ENCODE measurements at regions not wholly inside any gene's neighbourhood (a gene's known extent, or its start where the extent isn't known, plus 50 kb on each side); places are given as distances from the start of the nearest gene placed in this dataset.

DNA sequence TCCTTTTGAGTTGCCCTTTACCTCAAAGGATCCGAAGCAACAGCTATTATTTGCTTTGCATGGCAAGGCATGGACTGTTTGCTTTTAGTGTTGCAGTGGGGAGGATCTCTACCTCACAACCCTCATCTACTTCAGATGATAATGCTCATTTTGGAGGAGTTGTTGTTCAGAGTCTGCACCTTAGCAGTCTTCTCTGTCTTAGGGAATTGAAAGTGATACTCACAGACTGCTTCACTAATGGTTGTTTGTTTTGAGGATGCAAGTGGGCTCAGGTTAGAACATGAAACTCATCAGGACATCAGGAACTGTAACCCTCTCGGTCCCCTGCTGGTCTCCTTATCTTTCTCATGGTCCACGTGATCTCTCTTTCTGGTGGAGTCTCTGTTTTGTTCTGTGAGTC, 172.9 kb upstream of the ANKH start:
- no peak overlapping the region for H3K4me3 ChIP-seq
- H3K27me3 ChIP-seq (replicated peaks; ENCODE audit: insufficient read depth) = peaks cover 46% of the 10 kb centered on the region
- no peaks in the 10 kb centered on the region for H3K9me2 ChIP-seq (ENCODE audit: insufficient read depth)
- 12 to 22% methylated on average over 3 of the region's 3 CpGs for WGBS, 2 experiments (ENCODE audit: low coverage in 1 of 2, low lambda C conversion rate in 2 of 2, missing lambda C conversion rate in 2 of 2)
- H3F3A ChIP-seq (ENCODE audit: insufficient read depth) = no peaks in the 10 kb centered on the region
- in situ Hi-C loops (cut with MboI) = no loop called here
- H3K79me2 ChIP-seq (ENCODE audit: insufficient read depth) = no peaks in the 10 kb centered on the region
- H3K4me2 ChIP-seq (ENCODE audit: unreplicated experiment) = no peak overlapping the region
- H3K9ac ChIP-seq = no peak overlapping the region
- no peak overlapping the region for H2AFZ ChIP-seq
- no peak overlapping the region for H3K27ac ChIP-seq
- no peaks in the 10 kb centered on the region for H3K9me3 ChIP-seq (ENCODE audit: low read depth)
- DNase-seq = no peak
- no peak for TF ChIP-seq EZH2phosphoT487 (IDR thresholded peaks at IDR 0.05; ENCODE audit: insufficient read depth, low read depth)
- TF ChIP-seq EZH2 (IDR thresholded peaks at IDR 0.05; ENCODE audit: insufficient read depth, poor library complexity, severe bottlenecking) = no peak
- no peaks in the 10 kb centered on the region for H3K4me1 ChIP-seq (ENCODE audit: insufficient read depth)
- no peaks in the 10 kb centered on the region for H4K20me1 ChIP-seq (ENCODE audit: insufficient read depth)
- H3K36me3 ChIP-seq (ENCODE audit: low read depth) = no peaks in the 10 kb centered on the region

DNA sequence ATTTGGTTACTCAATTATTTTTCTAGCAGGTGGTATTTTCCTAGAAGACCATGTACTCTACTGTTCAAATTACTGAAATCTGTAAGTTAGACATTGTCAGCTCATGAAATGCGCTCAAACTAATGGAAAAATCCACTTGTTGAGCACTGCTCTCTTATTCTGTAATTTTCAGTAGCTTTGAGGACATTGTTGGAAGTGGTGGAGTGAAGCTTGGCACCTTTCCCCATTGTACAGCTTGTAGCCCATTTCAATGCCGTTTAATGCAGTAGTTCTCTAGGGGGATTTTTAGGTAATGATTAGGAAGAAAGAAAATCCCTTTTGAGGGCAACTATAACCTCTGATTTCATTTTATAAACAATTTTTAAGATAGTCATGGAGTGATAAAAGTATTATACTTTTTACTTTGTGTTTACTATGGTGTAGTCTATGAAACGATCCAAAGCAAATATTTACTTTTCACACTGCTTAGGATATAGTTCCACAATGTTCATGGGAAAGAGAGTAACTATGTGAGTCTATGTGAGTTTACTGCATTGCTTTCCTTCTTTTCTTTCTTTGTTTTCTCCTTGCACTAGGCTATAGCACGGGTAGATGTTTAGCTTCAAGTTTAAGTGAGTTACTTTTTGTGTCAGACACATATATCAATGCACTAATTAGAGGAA, 165.8 kb upstream of the ANKH start:
- no peaks in the 10 kb centered on the region for H3K36me3 ChIP-seq (ENCODE audit: low read depth)
- TF ChIP-seq EZH2phosphoT487 (IDR thresholded peaks at IDR 0.05; ENCODE audit: insufficient read depth, low read depth) (no peak), EZH2 (IDR thresholded peaks at IDR 0.05; ENCODE audit: insufficient read depth, poor library complexity, severe bottlenecking) (no peak)
- peaks cover 47% of the 10 kb centered on the region for H3K27me3 ChIP-seq (replicated peaks; ENCODE audit: insufficient read depth)
- no peak overlapping the region for H2AFZ ChIP-seq
- H3K27ac ChIP-seq = no peak overlapping the region
- no peaks in the 10 kb centered on the region for H3K4me1 ChIP-seq (ENCODE audit: insufficient read depth)
- H3K9me2 ChIP-seq (ENCODE audit: insufficient read depth) = no peaks in the 10 kb centered on the region
- no peaks in the 10 kb centered on the region for H3K79me2 ChIP-seq (ENCODE audit: insufficient read depth)
- H3K4me3 ChIP-seq = no peak overlapping the region
- H3K9me3 ChIP-seq (ENCODE audit: low read depth) = no peaks in the 10 kb centered on the region
- H3K9ac ChIP-seq = no peak overlapping the region
- no peaks in the 10 kb centered on the region for H3F3A ChIP-seq (ENCODE audit: insufficient read depth)
- no peak for DNase-seq
- 28 to 34% methylated on average over 4 of the region's 4 CpGs for WGBS, 2 experiments (ENCODE audit: low coverage in 1 of 2, low lambda C conversion rate in 2 of 2, missing lambda C conversion rate in 2 of 2)
- H3K4me2 ChIP-seq (ENCODE audit: unreplicated experiment) = no peak overlapping the region
- H4K20me1 ChIP-seq (ENCODE audit: insufficient read depth) = no peaks in the 10 kb centered on the region
- in situ Hi-C loops (cut with MboI) = no loop called here

DNA sequence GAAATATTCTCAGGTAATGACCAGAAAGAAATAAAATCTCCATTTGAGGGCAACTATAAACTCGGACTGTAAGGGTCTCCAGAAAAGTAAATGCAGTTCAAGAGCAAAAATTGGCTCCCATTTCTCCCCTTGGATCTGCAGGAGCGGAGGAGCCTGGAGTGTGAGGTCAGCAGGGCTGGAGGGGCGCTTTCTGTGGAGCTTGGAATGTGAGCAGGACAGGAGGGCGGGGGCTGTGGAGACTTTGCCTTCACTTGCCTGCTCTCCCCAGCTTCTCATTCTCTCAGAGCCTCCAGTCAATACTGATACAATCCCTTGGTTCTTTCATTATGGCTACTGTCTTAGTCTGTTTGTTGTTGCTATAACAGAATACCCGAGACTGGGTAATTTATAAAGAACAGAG, 162.8 kb upstream of the ANKH start:
- Histone ChIP-seq H3K4me1 (ENCODE audit: insufficient read depth) (no peaks in the 10 kb centered on the region), H3K27ac (no peak overlapping the region), H3K9me3 (ENCODE audit: low read depth) (no peaks in the 10 kb centered on the region), H3F3A (ENCODE audit: insufficient read depth) (no peaks in the 10 kb centered on the region), H3K9me2 (ENCODE audit: insufficient read depth) (no peaks in the 10 kb centered on the region), H3K4me3 (no peak overlapping the region), H4K20me1 (ENCODE audit: insufficient read depth) (no peaks in the 10 kb centered on the region), H3K4me2 (ENCODE audit: unreplicated experiment) (no peak overlapping the region), H2AFZ (no peak overlapping the region), H3K9ac (no peak overlapping the region), H3K27me3 (replicated peaks; ENCODE audit: insufficient read depth) (peaks cover 45% of the 10 kb centered on the region), H3K79me2 (ENCODE audit: insufficient read depth) (no peaks in the 10 kb centered on the region), H3K36me3 (ENCODE audit: low read depth) (no peaks in the 10 kb centered on the region)
- in situ Hi-C loops (cut with MboI) = no loop called here
- no peak for TF ChIP-seq EZH2 (IDR thresholded peaks at IDR 0.05; ENCODE audit: insufficient read depth, poor library complexity, severe bottlenecking)
- no peak for TF ChIP-seq EZH2phosphoT487 (IDR thresholded peaks at IDR 0.05; ENCODE audit: insufficient read depth, low read depth)
- no peak for DNase-seq
- WGBS, 2 experiments (ENCODE audit: low coverage in 1 of 2, low lambda C conversion rate in 2 of 2, missing lambda C conversion rate in 2 of 2) = 32 to 41% methylated on average over 5 of the region's 5 CpGs

DNA sequence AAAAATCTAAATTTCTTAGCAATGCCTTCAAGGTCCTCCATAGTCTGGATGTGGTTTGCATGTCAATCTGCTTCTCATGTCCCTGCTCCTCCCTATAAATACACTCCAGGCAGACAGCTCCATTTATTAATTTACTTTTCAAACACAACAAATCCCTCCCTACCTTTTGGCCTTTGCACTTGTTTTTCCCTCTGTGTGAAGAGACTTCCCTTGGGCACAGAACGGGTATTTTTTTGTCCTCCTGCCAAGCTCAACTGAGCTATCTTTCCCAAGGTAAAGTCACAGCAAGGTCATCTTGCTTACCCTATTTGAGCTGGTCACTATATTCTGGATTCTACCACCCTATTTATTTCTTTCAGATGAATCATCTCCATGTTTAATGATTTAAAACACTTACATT, 159.6 kb upstream of the ANKH start:
- 4 to 10% methylated on average over 1 of the region's 1 CpG for WGBS, 2 experiments (ENCODE audit: low coverage in 1 of 2, low lambda C conversion rate in 2 of 2, missing lambda C conversion rate in 2 of 2)

DNA sequence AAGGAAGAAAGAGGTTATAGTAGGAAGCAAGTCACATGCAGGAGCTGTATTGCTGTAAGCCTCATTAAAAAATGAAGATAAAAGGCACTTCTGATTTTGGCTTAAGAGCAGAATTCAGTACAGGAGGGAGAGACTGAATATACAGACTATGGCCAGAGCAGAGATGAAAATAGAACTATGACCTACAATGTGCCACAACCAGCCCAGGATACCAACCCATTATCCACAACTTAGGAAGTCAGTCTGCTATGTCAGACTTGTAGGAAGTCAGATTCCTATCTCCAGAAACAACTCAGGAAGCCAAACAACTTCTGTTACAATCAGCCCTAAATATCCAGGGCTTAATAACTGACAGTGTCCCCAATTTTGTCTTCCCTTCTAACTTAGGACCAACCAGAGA, 156.2 kb upstream of the ANKH start:
- no peak for DNase-seq
- Histone ChIP-seq H3K9me2 (ENCODE audit: insufficient read depth) (no peaks in the 10 kb centered on the region), H3K79me2 (ENCODE audit: insufficient read depth) (no peaks in the 10 kb centered on the region), H3K36me3 (ENCODE audit: low read depth) (no peaks in the 10 kb centered on the region), H4K20me1 (ENCODE audit: insufficient read depth) (no peaks in the 10 kb centered on the region), H3K4me1 (ENCODE audit: insufficient read depth) (peaks cover 28% of the 10 kb centered on the region), H3K9ac (no peak overlapping the region), H3K27ac (no peak overlapping the region), H3K4me2 (ENCODE audit: unreplicated experiment) (no peak overlapping the region), H3K4me3 (no peak overlapping the region), H3F3A (ENCODE audit: insufficient read depth) (peaks cover 20% of the 10 kb centered on the region), H3K27me3 (replicated peaks; ENCODE audit: insufficient read depth) (peaks cover 20% of the 10 kb centered on the region; the same call in 1 of the 2 replicates), H2AFZ (no peak overlapping the region), H3K9me3 (ENCODE audit: low read depth) (no peaks in the 10 kb centered on the region)
- in situ Hi-C loops (cut with MboI) = no loop called here
- TF ChIP-seq EZH2 (IDR thresholded peaks at IDR 0.05; ENCODE audit: insufficient read depth, poor library complexity, severe bottlenecking) = no peak
- no peak for TF ChIP-seq EZH2phosphoT487 (IDR thresholded peaks at IDR 0.05; ENCODE audit: insufficient read depth, low read depth)

More for the DNA sequence above, 159.6 kb upstream of the ANKH start:
- no peak for TF ChIP-seq EZH2phosphoT487 (IDR thresholded peaks at IDR 0.05; ENCODE audit: insufficient read depth, low read depth)
- H3K9ac ChIP-seq = no peak overlapping the region
- H3K79me2 ChIP-seq (ENCODE audit: insufficient read depth) = no peaks in the 10 kb centered on the region
- in situ Hi-C loops (cut with MboI) = no loop called here
- DNase-seq = no peak
- no peaks in the 10 kb centered on the region for H3K36me3 ChIP-seq (ENCODE audit: low read depth)
- no peak overlapping the region for H3K27ac ChIP-seq
- no peaks in the 10 kb centered on the region for H4K20me1 ChIP-seq (ENCODE audit: insufficient read depth)
- no peaks in the 10 kb centered on the region for H3K9me3 ChIP-seq (ENCODE audit: low read depth)
- peaks cover 44% of the 10 kb centered on the region for H3K27me3 ChIP-seq (replicated peaks; ENCODE audit: insufficient read depth)
- H3K4me3 ChIP-seq = no peak overlapping the region
- peaks cover 11% of the 10 kb centered on the region for H3F3A ChIP-seq (ENCODE audit: insufficient read depth)
- H3K9me2 ChIP-seq (ENCODE audit: insufficient read depth) = no peaks in the 10 kb centered on the region
- H2AFZ ChIP-seq = no peak overlapping the region
- H3K4me2 ChIP-seq (ENCODE audit: unreplicated experiment) = no peak overlapping the region
- peaks cover 13% of the 10 kb centered on the region for H3K4me1 ChIP-seq (ENCODE audit: insufficient read depth)
